HG03139 (cell line): ENCODE measurements at regions not wholly inside any gene's neighbourhood (a gene's known extent, or its start where the extent isn't known, plus 50 kb on each side); places are given as distances from the start of the nearest gene placed in this dataset.

Experiments used
- ATAC-seq: cut with Tn5 transposase; IDR thresholded peaks from one replicate; pipeline ENCODE4 v1.9.1; 2021; ENCODE audit not compliant: unreplicated experiment

DNA sequence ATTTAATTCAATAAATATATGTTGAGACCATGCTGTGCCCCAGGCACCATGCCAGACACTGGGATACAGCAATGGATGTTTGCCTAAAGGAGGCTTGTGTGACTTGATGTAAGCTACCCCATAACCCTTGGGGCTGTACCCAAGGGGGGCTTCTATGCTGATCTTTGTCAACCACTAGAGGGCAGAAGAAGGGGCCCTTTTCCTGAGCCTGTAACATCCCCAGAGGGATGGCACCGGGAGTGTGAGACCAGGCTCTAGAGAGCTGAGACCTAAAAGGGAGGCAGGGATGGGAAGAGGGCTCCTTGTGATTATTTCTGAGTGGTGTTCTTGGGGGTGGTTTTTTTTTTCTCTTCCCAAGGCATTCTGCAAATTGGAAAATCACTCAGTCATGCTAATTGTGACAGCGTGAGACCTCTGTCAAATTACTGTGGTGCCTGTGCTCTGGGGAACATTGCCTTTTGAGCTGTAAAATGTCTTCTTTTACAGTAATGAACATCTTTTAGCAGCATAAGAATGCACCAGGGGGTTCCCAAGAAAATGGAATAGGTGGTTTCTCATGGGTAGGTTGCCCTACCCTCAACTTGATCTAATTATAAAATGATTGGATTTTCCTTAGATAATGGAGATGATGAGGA is 138.7 kb upstream of the SLC24A3 start:
- no peak for ATAC-seq

DNA sequence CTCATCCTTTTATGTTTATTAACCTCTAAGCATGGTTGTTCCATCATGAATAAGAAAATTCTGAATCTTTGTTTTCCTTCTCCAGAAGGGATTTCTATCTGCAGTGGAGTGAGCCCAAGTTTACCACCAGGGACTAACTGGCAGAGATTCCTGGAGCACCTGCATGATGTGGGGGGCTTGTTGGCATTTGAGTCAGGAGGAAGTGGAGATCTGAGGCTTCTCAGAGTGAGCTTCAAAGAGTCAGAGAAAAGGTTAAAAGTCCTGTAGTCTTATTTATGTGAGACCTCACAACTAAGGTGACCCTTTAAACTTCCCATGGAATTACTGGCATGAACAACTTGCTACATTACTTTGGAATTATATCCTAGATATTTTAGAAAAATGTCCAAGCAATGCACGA is 138.1 kb upstream of the SLC24A3 start:
- ATAC-seq = no peak

DNA sequence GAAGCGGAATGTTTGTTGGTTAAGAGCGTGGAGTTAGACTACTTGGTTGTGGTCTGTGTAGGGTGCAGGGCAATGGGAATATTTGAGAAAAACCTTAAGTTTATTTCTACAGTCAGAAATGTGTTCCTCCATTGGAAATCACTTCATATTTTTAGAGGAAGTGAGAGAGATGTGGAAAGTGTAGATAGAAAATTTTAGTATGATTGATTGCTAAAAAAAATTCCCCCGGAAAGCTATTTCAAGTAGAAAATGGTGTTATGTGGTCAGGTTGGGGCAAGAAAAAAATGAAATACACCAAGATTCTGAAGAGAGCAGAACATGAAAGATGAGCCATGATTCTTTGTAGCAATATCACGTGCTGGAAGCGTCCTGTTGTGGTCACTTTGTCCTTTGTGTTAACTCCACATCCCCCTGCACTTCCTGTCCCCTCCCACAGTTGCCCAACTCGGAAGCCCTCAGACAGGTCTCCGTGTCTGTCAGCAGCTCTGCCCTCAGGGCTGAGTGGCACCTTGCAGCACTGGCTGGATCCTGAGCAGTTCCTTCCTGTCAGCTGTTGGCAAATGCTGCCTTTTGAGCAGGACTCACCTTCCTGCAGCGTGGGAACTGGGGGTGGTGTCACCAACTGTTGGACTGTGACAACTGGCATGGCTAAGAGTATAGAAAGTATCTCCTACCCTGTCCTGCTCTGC is 137.5 kb upstream of the SLC24A3 start:
- ATAC-seq = no peak

DNA sequence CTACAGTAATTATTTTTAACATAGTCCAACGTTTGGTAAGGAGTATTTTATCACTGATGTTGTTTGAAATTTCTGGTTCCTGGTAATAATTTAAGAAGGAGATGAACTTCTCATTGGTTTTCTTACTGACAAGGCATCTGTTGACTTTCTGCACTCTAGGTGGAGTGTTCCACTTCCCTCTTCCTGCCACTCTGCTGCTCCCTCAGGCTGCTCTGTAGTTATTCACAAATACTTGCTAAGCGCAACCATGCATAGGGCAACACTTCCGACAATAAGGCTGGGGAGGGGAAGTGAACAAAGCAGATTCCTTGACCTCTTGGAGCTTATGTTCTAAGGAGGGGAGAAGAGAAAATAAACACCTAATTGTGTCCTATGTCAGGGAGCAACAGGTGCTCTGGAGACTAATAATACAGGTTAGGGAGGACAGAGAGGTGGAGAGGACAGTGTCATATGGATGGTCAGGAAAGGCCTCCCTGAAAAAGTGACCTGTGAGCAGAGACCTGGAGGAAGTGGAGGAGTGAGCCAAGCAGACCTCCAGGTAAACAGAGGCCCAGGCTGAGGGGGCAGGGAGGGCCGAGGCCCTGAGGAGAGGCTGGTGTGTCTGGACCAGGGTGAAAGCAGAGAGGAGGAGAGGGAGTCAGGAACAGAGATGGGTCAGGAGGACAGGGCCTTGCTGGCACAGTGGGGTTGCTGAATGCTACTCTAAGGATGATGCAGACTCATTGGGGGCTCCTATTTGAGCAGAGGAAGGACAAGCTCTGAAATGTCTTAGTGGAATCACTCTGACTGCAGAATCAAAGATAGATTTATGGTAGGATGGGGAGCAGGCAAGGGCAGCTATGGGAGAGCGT is 134.8 kb upstream of the SLC24A3 start:
- ATAC-seq = no peak

DNA sequence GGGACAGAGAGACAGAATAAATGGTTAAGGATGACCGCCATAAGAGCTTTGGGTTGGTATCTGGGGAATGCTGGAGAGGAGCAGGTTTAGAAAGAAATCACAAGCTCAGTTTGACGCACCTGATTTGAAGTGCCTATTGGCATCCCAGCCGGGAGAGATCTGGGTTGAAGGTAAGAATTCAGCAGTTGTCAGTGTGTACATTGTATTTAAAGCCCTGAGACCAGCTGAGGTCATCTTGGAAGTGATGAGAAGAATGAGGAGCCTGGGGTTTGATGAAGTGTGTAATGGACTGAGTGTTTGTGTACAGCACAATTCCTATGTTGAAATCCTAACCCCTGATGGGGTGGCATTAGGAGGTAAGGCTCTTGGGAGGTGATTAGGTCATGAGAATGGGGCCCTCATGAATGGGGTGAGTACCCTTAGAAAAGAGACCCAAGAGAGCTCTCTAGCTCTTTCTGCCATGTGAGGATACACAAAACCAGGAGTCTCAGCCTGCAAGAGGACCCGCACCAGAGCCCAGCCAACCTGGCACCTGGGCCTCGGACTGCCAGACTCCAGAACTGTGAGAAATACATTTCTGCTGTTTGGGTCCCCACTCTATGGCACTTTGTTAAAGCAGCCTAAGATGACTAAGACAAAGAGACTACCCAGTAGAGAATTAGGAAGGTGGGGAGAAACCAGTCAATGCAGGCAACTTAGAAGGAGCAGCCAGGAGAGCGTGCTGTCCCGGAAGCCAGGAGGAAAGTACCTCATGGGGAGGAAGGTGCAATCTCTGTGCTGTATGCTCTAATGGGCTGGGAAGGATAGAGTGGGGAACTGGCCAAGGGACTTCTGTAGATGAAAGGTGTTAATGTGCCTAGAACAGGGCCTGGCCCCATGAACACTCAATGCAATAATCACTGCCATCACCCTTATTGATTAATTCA is 133.7 kb upstream of the SLC24A3 start:
- no peak for ATAC-seq

DNA sequence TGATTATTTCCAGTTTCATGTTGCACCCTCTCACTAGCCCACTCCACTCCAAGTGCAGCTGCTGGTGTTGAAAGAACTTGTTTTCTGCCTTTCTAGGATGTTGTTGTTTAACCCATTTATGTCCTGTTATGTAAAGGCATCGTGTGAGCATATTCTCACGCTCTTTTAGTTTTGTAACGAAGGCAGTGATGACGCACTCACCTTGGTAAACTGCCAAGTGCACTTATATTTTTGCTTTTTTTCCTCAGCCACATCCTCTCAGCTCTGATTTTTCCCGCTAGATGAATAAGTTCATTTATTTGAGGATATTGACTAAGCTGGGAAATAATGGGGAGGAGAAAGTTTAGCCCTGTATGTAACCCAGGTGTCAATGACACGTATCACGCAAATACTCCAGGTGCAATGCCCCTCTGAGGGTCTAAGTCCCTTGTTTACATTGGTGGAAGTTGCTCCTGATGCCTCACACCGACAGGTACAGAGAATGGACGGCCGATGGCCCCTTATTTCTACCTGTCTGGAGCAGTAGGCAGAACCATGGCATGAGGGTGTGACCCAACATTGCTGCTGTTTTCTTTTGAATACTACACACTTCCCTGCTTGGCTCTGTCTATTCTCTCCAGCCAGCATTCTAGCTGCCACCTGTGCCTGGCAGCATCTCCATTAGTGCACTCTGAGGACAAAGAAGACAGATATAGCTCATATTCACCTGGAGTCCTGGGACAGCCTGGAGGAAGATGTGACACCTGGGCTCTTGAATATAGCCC is 132.7 kb upstream of the SLC24A3 start:
- ATAC-seq = no peak

DNA sequence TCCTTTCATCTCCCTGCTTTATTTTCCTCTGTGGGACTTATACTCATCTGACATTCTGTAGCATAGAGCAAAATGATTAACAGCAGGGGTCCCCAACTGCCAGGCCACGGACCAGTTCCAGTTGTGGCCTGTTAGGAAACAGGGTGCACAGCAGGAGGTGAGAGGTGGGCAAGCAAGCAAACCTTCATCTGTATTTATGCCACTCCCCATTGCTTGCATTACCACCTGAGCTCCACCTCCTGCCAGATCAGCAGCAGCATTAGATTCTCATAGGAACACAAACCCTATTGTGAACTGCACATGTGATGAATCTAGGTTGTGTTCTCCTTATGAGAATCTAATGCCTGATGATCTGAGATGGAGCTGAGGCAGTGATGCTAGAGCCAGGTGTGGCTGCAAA is 130.5 kb upstream of the SLC24A3 start:
- no peak for ATAC-seq

DNA sequence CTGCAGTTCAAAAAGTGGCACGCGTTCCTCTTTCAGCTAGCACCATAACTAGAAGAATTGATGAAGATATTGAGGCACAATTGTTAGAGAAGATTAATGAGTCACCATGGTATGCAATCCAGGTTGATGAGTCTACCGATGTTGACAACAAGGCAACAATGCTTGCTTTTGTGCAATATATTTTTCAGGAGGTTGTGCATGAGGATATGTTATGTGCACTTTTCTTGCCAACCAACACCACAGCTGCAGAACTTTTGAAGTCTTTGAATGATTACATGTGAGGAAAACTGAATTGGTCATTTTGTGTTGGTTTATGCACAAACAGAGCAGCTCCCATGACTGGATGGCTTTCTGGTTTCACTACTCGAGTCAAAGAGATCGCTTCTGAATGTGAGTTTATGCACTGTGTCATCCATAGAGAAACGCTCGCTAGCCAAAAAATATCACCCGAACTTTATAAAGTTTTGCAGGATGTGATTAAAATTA is 129.3 kb upstream of the SLC24A3 start:
- no peak for ATAC-seq

DNA sequence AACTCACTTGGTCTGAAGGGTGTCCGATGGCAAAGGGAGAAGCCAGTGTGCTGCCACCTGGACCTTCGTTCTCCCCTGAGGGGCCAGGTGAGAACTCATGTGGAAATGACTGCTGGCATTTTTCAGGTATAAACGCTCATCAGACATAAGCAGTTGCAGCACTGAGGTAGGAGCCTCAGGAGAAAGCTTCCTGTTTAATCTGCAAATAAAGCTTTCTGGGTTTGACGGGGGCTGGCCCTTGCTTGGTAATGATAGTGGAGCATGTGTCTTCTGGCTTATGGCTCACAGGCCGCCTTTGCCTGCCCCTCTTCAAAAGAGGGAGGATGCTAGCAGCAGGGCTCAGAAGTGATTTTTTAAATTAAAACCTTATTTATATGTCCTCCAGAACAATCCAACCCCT is 122.1 kb upstream of the SLC24A3 start:
- ATAC-seq = no peak

DNA sequence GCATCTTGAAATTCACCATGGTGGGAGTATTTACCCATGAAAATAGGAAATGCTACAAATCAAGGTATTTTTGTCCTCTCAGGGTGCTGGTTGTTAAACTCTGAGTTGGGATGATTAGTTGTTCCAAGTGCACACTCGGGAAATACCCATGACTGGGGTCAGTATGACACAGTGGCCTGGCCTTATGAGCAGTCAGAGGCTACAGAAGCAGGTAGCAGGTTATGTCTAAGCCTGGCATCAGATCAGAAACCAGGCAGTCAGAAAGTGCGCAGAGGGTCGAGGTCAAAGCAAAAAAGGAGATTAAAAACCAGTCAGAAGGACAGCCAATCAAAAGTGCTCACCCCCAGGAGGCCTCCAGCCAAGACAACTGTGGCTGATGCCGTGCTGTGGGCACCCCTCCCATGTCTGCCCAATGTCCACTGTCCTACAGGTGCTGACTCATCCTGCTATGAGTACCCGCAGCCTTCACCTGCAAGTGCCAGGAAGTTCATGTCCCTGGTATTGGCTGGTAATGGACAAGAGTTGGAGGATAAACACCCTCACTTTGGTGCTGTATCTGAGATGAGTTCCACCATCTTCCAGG is 117.4 kb upstream of the SLC24A3 start:
- no peak for ATAC-seq

DNA sequence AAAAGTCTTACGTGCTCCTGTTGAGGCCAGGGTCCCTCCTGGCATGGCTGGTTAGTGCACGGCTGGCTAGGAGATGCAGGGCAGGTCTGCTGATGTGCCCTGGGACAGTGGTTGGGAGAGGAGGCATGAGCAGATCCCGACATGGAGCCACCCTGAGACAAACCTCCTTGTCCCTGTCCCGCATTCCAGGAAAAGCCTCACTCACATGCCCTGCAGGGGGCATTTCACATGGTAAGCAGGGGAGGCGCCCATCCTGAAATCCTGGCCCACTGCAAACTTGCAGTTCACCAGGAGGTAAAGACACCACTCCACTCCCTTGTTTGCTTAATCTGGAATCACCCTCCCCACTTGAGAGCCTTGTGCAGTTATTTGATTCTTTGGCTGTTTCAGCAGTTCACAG is 116.7 kb upstream of the SLC24A3 start:
- no peak for ATAC-seq

DNA sequence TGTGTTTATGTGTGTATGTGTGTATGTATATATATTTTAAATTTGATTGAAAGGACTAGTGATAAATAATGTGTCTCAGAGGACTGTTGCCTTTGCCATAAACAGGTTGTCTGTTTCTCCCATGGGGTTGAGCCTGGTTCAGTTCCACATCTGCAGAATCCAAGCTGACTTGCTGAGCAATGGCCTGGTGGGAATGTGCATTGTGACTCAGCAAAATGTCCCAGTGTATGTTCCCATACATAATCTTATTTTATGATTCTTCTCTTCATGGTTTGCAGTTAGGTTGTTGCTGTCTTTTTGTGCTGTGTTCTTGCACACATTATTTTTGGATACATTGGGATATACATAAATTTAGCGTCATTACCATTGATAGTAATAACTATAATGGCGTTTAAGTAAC is 115.6 kb upstream of the SLC24A3 start:
- ATAC-seq = no peak

DNA sequence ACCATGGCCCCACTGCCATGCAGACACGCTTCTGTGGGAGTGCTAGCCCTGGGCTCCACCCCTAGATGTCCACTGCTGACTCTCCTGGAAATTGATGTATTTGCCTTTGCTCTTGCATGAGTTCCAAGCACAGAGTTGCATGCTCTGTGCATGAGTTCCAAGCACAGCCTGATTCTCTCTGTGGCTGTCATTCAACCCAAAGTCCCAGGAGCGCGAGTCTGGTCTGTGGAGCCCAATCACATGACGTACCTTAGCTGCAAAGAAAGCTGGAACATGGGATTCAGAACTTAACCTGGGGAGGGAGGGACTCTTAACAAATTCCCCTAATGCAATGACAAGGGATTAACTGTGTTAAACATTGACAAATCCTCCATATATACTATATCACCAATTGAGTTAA is 114.3 kb upstream of the SLC24A3 start:
- ATAC-seq = no peak

DNA sequence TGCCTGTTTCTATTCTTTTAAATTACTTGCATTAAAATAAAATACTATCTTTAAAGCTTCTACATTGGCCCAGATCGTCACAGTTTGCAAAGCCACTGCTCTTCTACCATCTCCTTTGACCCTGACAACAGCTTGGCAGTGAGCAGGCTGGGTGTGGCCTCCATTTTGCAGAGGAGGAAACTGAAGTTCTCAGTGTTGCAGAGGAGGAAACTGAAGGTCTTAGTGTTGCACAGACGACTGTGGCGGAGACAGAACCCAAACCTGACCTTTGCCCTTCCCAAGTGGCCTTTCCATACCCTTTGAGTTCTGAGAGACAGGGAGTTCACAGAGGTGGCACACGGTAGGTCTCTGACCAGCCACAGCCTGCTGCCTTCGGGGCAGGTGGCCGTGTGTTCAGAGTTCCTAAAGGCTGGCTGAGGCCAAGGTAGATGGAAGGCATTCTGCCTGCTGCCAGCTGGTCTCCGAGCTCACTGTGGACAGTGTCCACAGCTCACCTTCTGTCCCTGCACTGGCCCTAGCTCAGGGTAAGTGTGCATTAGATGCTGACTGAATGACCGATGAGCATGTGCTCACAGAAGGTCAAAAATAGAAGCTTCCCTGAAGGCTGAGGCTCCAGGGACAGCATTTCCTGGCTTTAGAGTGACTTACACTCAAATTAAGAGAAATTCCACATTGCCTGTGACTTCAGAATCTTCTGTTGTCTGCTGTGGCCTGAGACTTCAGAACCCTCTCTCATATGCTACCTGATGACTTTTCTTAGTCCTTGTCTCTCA is 113.5 kb upstream of the SLC24A3 start:
- ATAC-seq = no peak

DNA sequence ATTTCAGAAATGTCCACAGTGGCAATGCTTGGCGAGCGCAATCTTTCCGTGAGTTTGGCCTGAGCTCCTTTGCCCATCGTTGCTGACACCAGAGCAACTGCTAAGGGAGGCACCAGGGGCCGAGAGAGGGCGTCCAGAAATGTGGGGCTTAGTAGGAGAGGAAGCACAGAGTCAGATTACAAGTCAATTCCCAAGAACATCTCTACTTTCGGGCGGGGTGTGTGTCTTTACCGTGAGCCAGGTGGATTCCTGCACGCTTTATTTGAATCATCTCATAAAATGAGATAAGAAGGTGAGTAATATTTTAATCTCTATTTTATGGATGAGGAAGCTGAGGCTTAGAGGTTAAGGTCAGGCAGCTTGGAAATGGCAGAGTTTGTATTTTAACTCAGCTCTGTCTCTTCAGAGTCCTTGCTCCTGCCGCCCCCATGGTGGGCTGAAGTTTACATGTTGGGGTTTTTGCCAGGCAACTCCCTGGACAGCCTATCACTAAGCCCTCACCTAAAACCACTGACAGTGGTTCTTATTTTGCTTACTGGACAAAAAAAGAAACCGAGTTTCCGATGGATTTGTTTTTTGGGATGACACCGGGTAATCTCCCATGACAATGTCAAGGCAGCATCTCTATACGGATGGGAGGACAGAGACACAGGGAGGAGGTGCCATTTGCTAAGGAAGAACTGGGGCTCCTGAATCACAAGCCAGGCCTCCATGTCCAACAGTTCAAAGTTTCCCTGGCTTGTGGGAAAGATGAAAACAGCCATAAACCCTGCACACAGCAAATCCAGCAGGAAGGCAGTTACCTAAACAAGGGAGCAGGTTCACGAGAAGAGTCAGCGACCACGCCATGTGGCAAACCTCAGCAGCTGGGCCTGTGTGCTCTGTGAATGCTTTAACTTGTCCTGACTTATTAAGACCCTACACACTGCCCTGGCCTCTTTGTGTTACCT is 112.6 kb upstream of the SLC24A3 start:
- no peak for ATAC-seq

DNA sequence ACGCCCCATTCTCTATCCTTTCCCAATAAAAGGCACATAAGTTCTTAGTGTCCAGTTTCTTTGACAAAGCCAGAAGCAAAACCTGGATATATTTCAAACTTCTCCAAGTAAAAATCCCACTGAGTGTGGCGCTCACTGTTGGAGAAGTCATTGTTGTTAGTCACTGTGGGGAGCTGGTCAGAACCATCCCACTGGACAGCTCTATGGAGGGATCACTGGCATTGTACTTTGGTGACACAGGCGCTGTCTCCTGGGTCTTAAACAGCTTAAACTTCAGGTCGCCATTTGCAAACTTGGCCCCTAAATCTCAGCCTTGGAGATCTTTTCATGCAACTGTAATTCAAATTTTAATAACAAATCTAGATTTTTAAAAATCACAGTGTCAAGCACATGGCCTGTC is 111.5 kb upstream of the SLC24A3 start:
- no peak for ATAC-seq

DNA sequence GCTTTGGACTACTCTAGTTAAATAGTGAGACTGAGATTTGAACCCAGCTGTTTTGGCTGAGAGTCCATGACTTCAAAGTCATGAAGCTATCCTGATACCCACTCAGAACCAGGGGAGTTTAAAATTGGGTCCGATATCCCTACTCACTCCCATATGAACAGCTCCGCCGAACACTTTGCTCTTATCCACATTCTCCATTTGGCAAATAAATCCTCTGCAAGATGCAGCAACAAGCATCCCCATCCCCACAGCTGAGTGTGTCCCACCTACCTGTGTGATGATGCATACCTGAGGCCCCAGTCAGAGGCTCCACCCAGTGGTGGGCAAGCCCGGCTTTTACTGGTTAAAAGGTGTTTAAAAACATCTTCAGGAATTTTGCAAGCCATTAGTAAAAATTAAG is 108.3 kb upstream of the SLC24A3 start:
- ATAC-seq = no peak

DNA sequence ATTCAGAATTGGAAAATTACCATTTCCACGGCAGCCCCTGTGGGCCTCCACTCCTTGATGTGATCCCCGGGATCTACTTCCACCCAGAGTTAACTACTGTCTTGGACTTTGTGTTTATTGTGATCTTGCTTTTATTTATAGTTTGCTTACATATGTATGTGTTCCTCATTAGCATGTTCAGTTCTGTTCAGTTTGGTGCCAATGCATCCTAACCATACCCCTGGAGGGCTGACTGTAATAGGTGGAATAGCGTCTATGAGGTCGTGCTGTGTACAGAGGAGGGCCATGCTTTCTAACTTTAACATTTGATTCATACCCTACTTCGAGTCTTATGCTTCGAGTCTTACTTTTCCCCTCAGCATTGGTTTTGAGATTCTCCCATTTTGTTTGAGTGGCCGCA is 104.3 kb upstream of the SLC24A3 start:
- ATAC-seq = no peak
